ENCODE measurements at regions not wholly inside any gene's neighbourhood (a gene's known extent, or its start where the extent isn't known, plus 50 kb on each side); places are given as distances from the start of the nearest gene placed in this dataset.

DNA sequence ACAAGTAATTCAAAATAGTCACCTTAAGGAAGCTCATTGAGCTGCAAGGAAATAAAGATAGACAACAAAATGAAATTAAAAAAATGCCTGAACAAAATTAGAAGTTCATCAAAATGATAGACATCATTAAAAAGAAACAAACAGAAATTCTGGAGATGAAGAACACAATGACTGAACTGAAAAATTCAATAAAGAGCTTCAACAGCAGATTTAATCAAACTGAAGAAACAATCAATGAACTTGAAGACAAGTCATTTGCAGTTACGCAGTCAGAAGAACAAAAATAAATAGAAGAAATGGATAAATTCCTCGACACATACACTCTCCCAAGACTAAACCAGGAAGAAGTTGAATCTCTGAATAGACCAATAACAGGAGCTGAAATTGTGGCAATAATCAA is 390.0 kb upstream of the SPAG17 start:
- TF ChIP-seq CTCF (IDR thresholded peaks at IDR 0.05): no peak
- Histone ChIP-seq H3K4me1 (no peaks in the 10 kb centered on the region), H3K9ac (ENCODE audit: low read depth in 2 of 2, low read length in 2 of 2) (no peak overlapping the region), H3K4me3 (no peak overlapping the region), H3K27ac (no peak overlapping the region), H3K36me3 (no peaks in the 10 kb centered on the region), H3K9me3 (no peaks in the 10 kb centered on the region), H3K27me3 (no peaks in the 10 kb centered on the region)
- intact Hi-C loops (cut with DNase I): no loop called here
- DNase-seq: no peak

DNA sequence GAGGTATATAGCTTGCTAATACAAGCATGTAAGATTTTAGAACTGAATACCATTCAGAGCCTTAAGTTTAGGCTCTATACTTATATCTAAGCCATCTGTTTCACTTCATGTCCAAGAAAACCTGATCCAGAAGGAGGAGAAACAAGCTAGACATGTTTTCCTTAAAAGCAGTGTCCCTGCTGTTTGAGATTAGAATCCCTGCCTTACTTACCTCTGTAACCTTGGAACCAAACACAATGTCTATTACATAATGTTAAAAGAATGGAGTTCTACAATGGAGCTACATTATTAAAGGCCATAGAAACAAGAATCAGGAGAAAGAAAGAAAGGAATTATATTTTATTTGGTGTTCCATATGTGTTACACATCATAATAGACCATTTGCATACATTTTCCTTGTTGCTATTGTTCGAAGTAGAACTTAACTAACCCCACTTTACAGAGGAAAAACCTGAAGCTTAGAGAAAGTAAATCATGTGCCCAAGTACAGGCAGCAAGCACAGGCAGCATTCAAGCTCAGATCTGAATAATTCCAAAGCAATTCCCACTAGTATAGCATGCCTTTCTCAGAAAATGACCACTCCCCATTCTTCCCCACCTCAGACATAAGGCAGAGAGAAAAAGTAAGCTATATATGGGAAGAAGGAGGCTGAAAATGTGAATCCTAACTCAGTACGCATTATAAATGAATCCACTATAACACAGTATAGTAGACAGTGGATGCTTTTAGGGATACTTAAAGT is 380.1 kb upstream of the SPAG17 start:
- Histone ChIP-seq H3K36me3 (no peaks in the 10 kb centered on the region), H3K27me3 (no peaks in the 10 kb centered on the region), H3K27ac (no peak overlapping the region), H3K4me1 (no peaks in the 10 kb centered on the region), H3K9ac (ENCODE audit: low read depth in 2 of 2, low read length in 2 of 2) (no peak overlapping the region), H3K9me3 (no peaks in the 10 kb centered on the region), H3K4me3 (no peak overlapping the region)
- intact Hi-C loops (cut with DNase I): no loop called here
- no peak for TF ChIP-seq CTCF (IDR thresholded peaks at IDR 0.05)
- no peak for DNase-seq

- Histone ChIP-seq H3K27me3 (no peaks in the 10 kb centered on the region), H3K4me3 (no peak overlapping the region), H3K9me3 (no peaks in the 10 kb centered on the region), H3K4me1 (no peaks in the 10 kb centered on the region), H3K9ac (ENCODE audit: low read depth in 2 of 2, low read length in 2 of 2) (no peak overlapping the region), H3K27ac (no peak overlapping the region), H3K36me3 (no peaks in the 10 kb centered on the region)
- TF ChIP-seq CTCF (IDR thresholded peaks at IDR 0.05): no peak
- intact Hi-C loops (cut with DNase I): no loop called here
- DNase-seq: no peak
Observed at GRCh38 chr1:118563981-118564951, 379.2 kb upstream of the SPAG17 start.

DNA sequence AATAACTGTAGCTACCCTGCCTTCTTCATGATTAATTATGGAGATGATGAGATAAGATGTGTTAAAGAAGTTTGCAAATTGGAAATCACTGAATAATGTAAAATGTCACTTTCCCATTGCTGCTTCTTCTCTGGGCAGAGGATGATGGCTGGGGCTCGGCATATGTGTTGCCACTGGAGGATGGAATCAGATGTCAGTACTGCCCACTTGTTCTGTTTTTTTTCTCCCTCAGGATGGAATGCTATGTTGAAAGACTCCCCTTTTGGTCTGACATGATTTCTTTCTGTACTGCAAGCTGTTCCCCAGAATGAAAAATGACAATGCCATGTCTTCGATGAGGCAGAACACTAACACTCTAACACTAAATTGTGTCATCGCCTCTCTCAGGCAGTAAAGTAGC is 373.9 kb upstream of the SPAG17 start:
- TF ChIP-seq CTCF (IDR thresholded peaks at IDR 0.05): no peak
- intact Hi-C loops (cut with DNase I): no loop called here
- no peak overlapping the region for H3K27ac ChIP-seq

GRCh38 chr1:118556936-118557335 is 371.9 kb upstream of the SPAG17 start:
- no peaks in the 10 kb centered on the region for H3K4me1 ChIP-seq

More for the DNA sequence above, 373.9 kb upstream of the SPAG17 start:
- no peak for DNase-seq
- no peaks in the 10 kb centered on the region for H3K27me3 ChIP-seq
- H3K9me3 ChIP-seq: no peaks in the 10 kb centered on the region
- H3K36me3 ChIP-seq: no peaks in the 10 kb centered on the region
- H3K4me1 ChIP-seq: no peaks in the 10 kb centered on the region
- H3K4me3 ChIP-seq: no peak overlapping the region
- no peak overlapping the region for H3K9ac ChIP-seq (ENCODE audit: low read depth in 2 of 2, low read length in 2 of 2)

More at GRCh38 chr1:118556936-118557335, 371.9 kb upstream of the SPAG17 start:
- DNase-seq: no peak
- intact Hi-C loops (cut with DNase I): no loop called here
- Histone ChIP-seq H3K27ac (no peak overlapping the region), H3K36me3 (no peaks in the 10 kb centered on the region), H3K9me3 (no peaks in the 10 kb centered on the region), H3K9ac (ENCODE audit: low read depth in 2 of 2, low read length in 2 of 2) (no peak overlapping the region), H3K27me3 (no peaks in the 10 kb centered on the region), H3K4me3 (no peak overlapping the region)
- no peak for TF ChIP-seq CTCF (IDR thresholded peaks at IDR 0.05)
